GM23338 (cell line): ENCODE measurements at regions not wholly inside any gene's neighbourhood (a gene's known extent, or its start where the extent isn't known, plus 50 kb on each side); places are given as distances from the start of the nearest gene placed in this dataset.

ENCODE experiments used
- ATAC-seq: fragments of 200-7000 bp; cut with Tn5 transposase; 3 replicates; pipeline ENCODE4 v1.9.1; 2020
- DNase-seq: peaks from one replicate; pipeline ENCODE4 v3.0.0-alpha.2; 2015; ENCODE audit warnings: low spot score
- H2AFZ ChIP-seq: fragments of 200-600 bp; sonication (generic); 2 replicates; pipeline ENCODE4 v1.8.0; 2016; ENCODE audit warnings: antibody characterized with exemption, mild to moderate bottlenecking, moderate library complexity
- H3F3A ChIP-seq: fragments of 200-600 bp; sonication (generic); replicated peaks from 2 replicates; pipeline ENCODE4 v1.8.0; 2017; ENCODE audit warnings: antibody characterized with exemption, mixed run types, low read depth
- H3K27ac ChIP-seq: fragments of 200-600 bp; sonication (generic); 2 replicates; pipeline ENCODE4 v1.6.1; 2016; ENCODE audit warnings: low read depth
- H3K27me3 ChIP-seq: fragments of 200-600 bp; sonication (generic); 2 replicates; pipeline ENCODE4 v1.8.0; 2016; ENCODE audit warnings: mild to moderate bottlenecking, mixed run types, moderate library complexity; ENCODE audit not compliant: insufficient read depth
- H3K36me3 ChIP-seq: fragments of 200-600 bp; sonication (generic); 2 replicates; pipeline ENCODE4 v1.8.0; 2016; ENCODE audit warnings: mild to moderate bottlenecking; ENCODE audit not compliant: insufficient read depth
- H3K4me1 ChIP-seq: fragments of 200-600 bp; sonication (generic); 2 replicates; pipeline ENCODE4 v1.8.0; 2016; ENCODE audit warnings: mild to moderate bottlenecking, moderate library complexity; ENCODE audit not compliant: insufficient read depth
- H3K4me2 ChIP-seq: fragments of 200-600 bp; sonication (generic); 2 replicates; pipeline ENCODE4 v1.7.1; 2017; ENCODE audit warnings: mixed run types
- H3K4me3 ChIP-seq: fragments of 200-600 bp; sonication (generic); 2 replicates; pipeline ENCODE4 v1.6.1; 2016; ENCODE audit warnings: mixed run types
- H3K79me2 ChIP-seq: fragments of 200-600 bp; sonication (generic); replicated peaks from 2 replicates; pipeline ENCODE4 v1.8.0; 2017; ENCODE audit warnings: mild to moderate bottlenecking; ENCODE audit not compliant: insufficient read depth
- H3K9me2 ChIP-seq: fragments of 200-600 bp; sonication (generic); 2 replicates; pipeline ENCODE4 v1.8.0; 2017; ENCODE audit not compliant: insufficient read depth
- H4K20me1 ChIP-seq: fragments of 200-600 bp; sonication (generic); replicated peaks from 2 replicates; pipeline ENCODE4 v1.8.0; 2017; ENCODE audit warnings: mild to moderate bottlenecking; ENCODE audit not compliant: insufficient read depth
- H3K27ac Mint-ChIP-seq: 2 replicates; pipeline ENCODE4 v1.8.0; 2020; ENCODE audit warnings: inconsistent platforms, mild to moderate bottlenecking, moderate library complexity, mixed read lengths
- H3K27me3 Mint-ChIP-seq: 3 replicates; pipeline ENCODE4 v1.8.0; 2022; ENCODE audit warnings: low read depth, mild to moderate bottlenecking, moderate library complexity, mixed read lengths, inconsistent platforms; ENCODE audit not compliant: insufficient read depth, poor library complexity
- H3K36me3 Mint-ChIP-seq: 3 replicates; pipeline ENCODE4 v1.8.0; 2021; ENCODE audit warnings: low read depth, mild to moderate bottlenecking, inconsistent platforms, moderate library complexity, mixed read lengths
- H3K4me1 Mint-ChIP-seq: 3 replicates; pipeline ENCODE4 v1.8.0; 2020; ENCODE audit warnings: mild to moderate bottlenecking, inconsistent platforms, mixed read lengths
- H3K4me3 Mint-ChIP-seq: 3 replicates; pipeline ENCODE4 v1.8.0; 2021; ENCODE audit warnings: moderate library complexity, mild to moderate bottlenecking, inconsistent platforms, mixed read lengths
- H3K9me3 Mint-ChIP-seq: 3 replicates; pipeline ENCODE4 v1.8.0; 2020; ENCODE audit warnings: moderate library complexity, mild to moderate bottlenecking, inconsistent platforms, mixed read lengths
- CREB1 ChIP-seq: fragments of 250-450 bp; sonication (Bioruptor Pico); IDR thresholded peaks from 2 replicates; pipeline ENCODE4 v1.5.0; 2020; ENCODE audit warnings: low read depth, mild to moderate bottlenecking, moderate library complexity
- ETS1 ChIP-seq: IDR thresholded peaks from 2 replicates; pipeline ENCODE4 v1.6.1; 2016; ENCODE audit warnings: antibody characterized with exemption
- EZH2 ChIP-seq: fragments of 200-600 bp; sonication (generic); IDR thresholded peaks from one replicate; pipeline ENCODE4 v1.8.0; 2017; ENCODE audit warnings: antibody characterized with exemption, mild to moderate bottlenecking, low read depth; ENCODE audit not compliant: unreplicated experiment
- EZH2phosphoT487 ChIP-seq: fragments of 200-600 bp; sonication (generic); IDR thresholded peaks from one replicate; pipeline ENCODE4 v1.8.1; 2018; ENCODE audit warnings: antibody characterized with exemption; ENCODE audit not compliant: unreplicated experiment
- JUNB ChIP-seq: IDR thresholded peaks from one replicate; pipeline ENCODE4 v1.6.1; 2016; ENCODE audit warnings: antibody characterized with exemption; ENCODE audit not compliant: unreplicated experiment
- NANOG ChIP-seq: IDR thresholded peaks from 2 replicates; pipeline ENCODE4 v1.6.1; 2016; ENCODE audit warnings: antibody characterized with exemption, borderline replicate concordance
- POLR2AphosphoS5 ChIP-seq: IDR thresholded peaks from 2 replicates; pipeline ENCODE4 v1.6.1; 2016; ENCODE audit warnings: antibody characterized with exemption, low read depth
- REST ChIP-seq: IDR thresholded peaks from one replicate; pipeline ENCODE4 v1.6.1; 2018; ENCODE audit warnings: antibody characterized with exemption; ENCODE audit not compliant: unreplicated experiment
- ZNF114 ChIP-seq: fragments of 250-450 bp; sonication (Bioruptor Pico); IDR thresholded peaks from 2 replicates; pipeline ENCODE4 v1.5.0; 2020; ENCODE audit warnings: mild to moderate bottlenecking, moderate library complexity
- ZNF462 ChIP-seq: fragments of 250-450 bp; sonication (Bioruptor Pico); IDR thresholded peaks from 2 replicates; pipeline ENCODE4 v1.5.0; 2020; ENCODE audit warnings: mild to moderate bottlenecking, moderate library complexity

GRCh38 chr13:107347641-107348369 lies 779.9 kb upstream of the ARGLU1 start:
- H3K9me2 ChIP-seq, result no peaks in the 10 kb centered on the region
- Mint-ChIP-seq H3K4me3 (no peak overlapping the region), H3K9me3 (peaks cover 6% of the 10 kb centered on the region; the same call in 2 of the 3 replicates)

More at GRCh38 chr13:107347641-107348369, 779.9 kb upstream of the ARGLU1 start:
- Mint-ChIP-seq H3K4me1 (peaks cover 10% of the 10 kb centered on the region; the same call in 2 of the 3 replicates), H3K27me3 (no peaks in the 10 kb centered on the region), H3K27ac (no peak overlapping the region), H3K36me3 (no peaks in the 10 kb centered on the region)
- H3K4me2 ChIP-seq, result no peak overlapping the region
- H3K4me1 ChIP-seq, result peaks cover 9% of the 10 kb centered on the region; the same call in 1 of the 2 replicates
- H3K27me3 ChIP-seq, result no peaks in the 10 kb centered on the region
- H3K4me3 ChIP-seq, result no peak overlapping the region
- no peak overlapping the region for H3K27ac ChIP-seq
- no peaks in the 10 kb centered on the region for H4K20me1 ChIP-seq
- DNase-seq, result no peak
- no peak for ATAC-seq
- H3K79me2 ChIP-seq, result no peaks in the 10 kb centered on the region
- H3F3A ChIP-seq, result no peaks in the 10 kb centered on the region
- TF ChIP-seq NANOG, result no peak
- no peak for TF ChIP-seq POLR2AphosphoS5
- TF ChIP-seq ETS1, result no peak
- no peak for TF ChIP-seq EZH2phosphoT487
- TF ChIP-seq CREB1 (CRISPR knock-in tag), result no peak
- no peak for TF ChIP-seq JUNB
- TF ChIP-seq EZH2, result no peak
- TF ChIP-seq ZNF462 (CRISPR knock-in tag), result no peak
- no peak for TF ChIP-seq ZNF114 (CRISPR knock-in tag)
- TF ChIP-seq REST, result no peak
- no peak overlapping the region for H2AFZ ChIP-seq
- no peaks in the 10 kb centered on the region for H3K36me3 ChIP-seq
